HuH-7 (cell line): ENCODE measurements at regions not wholly inside any gene's neighbourhood (a gene's known extent, or its start where the extent isn't known, plus 50 kb on each side); places are given as distances from the start of the nearest gene placed in this dataset.

Experiments used
- DNase-seq: peaks from one replicate; pipeline ENCODE4 v3.0.0; 2011; ENCODE audit warnings: low spot score

- no peak for DNase-seq
Observed at GRCh38 chr2:19784456-19784855, 117.3 kb downstream of the TTC32 start.

DNA sequence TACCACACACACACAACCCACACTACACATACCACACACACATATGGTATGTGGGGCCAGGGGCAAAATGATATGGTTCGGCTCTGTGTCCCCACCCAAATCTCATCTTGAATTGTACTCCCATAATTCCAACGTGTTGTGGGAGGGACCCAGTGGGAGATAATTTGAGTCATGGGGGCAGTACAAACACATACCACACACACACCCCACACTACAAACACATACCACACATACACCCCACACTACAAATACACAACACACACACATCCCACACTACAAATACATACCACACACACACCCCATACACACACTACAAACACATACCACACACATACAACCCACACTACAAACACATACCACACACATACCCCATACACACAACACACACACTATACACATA is 117.8 kb downstream of the TTC32 start:
- DNase-seq: no peak

- DNase-seq: no peak
Observed at GRCh38 chr2:19776941-19777514, 124.8 kb downstream of the TTC32 start.

GRCh38 chr2:19775838-19776237 is 125.9 kb downstream of the TTC32 start:
- no peak for DNase-seq

- no peak for DNase-seq
Observed at GRCh38 chr2:19775315-19775714, 126.5 kb downstream of the TTC32 start.

DNA sequence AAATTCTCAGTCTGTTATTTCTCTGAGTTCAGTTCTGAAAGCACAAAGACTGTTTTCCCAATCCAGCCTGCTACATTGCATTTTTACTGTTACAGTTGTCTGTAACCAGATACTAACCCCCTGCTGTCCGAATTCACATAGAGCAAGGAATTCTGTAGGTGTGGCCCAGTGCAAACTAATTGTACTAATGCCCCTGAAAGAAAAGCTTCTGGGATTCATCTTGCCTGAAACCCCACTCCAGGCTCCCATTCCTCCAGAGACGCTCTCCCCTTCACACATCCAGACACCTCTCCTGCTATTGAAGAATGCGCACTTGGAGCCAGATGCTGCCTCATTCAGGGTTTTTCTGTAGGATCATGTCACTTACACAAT is 127.0 kb downstream of the TTC32 start:
- DNase-seq: no peak

DNA sequence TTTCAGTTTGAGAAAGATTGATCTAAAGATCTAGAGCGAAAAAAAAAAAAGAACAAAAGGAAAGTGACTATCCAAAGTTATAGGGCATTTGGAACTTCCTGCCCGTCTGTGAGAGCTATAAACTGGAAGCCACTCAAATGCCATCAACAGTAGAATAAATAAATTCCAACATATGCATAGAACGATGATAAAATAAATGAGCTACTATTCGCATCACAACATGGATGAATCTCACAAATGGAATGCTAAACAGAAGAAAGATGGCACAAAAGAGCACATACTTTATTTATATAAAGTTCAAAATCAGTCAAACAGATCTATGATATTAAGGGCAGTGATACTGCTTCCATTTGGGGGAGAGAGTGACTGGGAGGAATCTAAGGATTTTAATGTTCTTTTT is 128.8 kb downstream of the TTC32 start:
- DNase-seq: no peak

GRCh38 chr2:19769513-19769912 is 132.3 kb downstream of the TTC32 start:
- DNase-seq: no peak

GRCh38 chr2:19767899-19768298 is 133.9 kb downstream of the TTC32 start:
- DNase-seq: no peak

DNA sequence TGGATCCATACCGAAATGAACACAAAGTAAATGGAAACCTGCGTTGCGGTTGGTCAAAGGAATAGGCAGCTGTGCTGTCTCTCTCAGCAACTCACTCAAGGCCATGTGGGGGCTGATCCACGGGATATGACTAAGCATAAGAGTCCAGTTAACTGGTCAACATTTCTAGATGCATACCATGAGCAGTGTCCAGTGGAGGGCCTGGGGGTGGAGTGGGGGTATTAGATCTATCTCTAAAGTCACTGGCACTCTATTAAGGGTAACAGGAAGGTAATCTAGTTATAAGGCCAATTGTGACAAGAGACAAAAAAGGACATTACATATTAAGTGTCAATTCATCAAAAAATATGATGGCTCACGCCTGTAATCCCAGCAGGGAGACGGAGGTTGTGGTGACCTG is 136.8 kb downstream of the TTC32 start:
- DNase-seq: no peak

DNA sequence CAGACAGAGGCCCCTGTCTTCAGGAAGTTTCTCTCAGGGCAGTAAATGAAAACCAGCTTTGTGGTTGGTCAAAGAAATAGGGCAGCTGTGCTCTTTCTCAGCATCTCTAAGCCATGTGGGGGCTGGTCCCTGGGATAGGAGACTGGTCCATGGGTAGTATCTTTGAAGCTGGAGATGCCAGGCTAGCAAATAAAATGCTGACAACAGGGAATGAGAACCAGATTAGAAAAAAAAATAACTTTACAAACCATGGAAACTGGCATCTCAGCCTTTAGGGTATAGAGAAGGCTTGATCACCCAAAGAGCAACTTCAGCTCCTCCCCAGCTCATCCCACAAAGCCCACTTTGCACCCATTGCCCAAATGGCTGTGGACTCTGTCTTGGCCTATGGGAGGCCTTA is 138.1 kb downstream of the TTC32 start:
- no peak for DNase-seq

- DNase-seq: no peak
Observed at GRCh38 chr2:19762959-19763605, 138.7 kb downstream of the TTC32 start.

GRCh38 chr2:19762142-19762541 is 139.6 kb downstream of the TTC32 start:
- DNase-seq: no peak

DNA sequence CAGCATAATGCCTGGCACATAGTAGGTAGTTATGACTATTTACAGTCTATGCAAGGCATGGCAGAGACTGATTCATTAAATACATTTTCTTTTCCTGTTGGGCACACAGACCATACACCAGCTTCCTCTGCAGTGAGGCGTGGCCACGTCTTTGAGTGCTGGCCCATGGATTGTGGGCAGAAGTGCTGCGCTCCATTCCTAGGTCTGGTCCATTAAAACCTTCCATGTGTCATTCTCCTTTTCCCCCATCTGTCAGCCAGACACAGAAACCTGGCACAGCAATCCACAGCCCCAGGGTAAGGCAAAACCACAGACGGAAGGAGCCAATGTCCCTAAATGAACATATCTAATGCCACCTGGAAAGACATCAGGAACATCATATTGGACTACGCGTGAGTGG is 141.9 kb downstream of the TTC32 start:
- no peak for DNase-seq

GRCh38 chr2:19758658-19759057 is 143.1 kb downstream of the TTC32 start:
- no peak for DNase-seq

DNA sequence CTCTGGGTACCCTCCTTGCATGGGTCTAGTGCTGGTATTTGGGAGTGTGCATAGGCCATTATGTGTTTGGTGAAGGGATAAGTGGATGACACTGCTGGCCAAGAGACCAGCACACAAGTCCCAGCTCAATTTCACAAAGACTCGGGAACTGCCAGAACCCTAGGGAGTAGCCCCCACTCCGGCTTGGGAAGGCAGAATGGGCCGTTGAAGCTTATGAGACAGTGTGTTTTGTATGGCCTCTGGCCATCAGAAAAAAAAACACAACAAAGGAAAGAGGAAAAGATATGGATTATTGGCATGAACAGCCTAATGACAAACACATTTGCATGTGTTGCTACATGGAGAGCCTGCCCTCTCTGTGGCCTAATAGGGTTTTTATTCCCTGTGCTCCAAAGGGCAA is 144.2 kb downstream of the TTC32 start:
- no peak for DNase-seq

DNA sequence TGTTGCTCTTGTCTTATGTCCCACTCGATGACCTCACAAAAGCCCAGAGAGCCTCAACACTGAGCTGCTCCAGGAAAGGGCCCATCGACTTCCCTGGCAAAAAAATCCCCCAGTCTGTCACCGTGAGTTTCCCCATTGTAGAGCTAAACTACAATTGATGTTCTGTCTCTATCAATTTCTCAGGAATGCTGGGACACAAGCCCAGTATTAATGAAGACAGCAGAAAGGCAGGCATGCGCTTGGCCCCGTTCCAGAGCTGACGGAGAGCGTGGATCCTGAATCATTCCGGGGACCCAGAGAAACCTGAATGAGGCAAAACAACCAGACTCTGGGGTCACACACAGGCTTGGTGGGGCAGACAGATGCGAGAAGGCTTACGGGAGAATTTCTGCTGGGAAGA is 146.9 kb downstream of the TTC32 start:
- DNase-seq: no peak

DNA sequence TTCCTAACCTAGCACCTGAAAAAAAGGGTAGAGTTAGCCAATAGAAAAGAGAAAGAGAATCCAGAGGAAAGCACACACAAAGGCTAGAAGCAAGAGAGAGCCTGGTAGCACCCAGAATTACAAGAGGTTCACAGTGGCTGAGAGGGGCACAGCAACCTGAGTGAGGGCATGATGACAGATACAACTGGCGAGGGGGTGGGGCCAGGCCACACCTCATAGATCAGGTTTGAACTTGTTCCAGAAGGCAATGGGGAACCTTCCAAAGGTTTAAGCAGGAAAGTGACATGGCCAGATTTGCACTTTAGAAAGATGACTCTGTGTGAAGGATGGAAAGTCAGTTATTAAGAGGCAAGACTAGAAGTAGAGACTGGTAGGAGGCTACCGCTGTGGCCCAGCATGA is 148.0 kb downstream of the TTC32 start:
- no peak for DNase-seq

GRCh38 chr2:19753314-19753713 is 148.5 kb downstream of the TTC32 start:
- DNase-seq: no peak

- DNase-seq: no peak
Observed at GRCh38 chr2:19752500-19752899, 149.3 kb downstream of the TTC32 start.

- DNase-seq: no peak
Observed at GRCh38 chr2:19751631-19752030, 150.2 kb downstream of the TTC32 start.

GRCh38 chr2:19750136-19750535 is 151.6 kb downstream of the TTC32 start:
- DNase-seq: no peak

DNA sequence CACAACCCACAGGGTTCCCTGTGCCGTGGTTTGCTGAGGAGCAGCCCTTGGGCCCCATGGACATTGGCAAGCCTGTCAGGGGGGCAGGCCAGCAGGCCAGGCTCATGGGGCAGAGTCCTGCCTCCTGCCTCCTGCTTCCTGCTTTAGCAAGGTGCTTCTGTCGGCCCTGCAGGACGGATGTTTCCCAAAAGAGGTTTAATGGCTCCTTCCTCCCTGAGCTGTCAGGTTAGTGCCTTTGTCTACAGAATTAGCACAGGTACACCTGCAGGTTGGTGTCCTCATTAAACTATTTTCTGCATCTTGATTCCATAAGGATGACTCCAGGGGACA is 152.3 kb downstream of the TTC32 start:
- DNase-seq: no peak

- DNase-seq: no peak
Observed at GRCh38 chr2:19748711-19749506, 152.9 kb downstream of the TTC32 start.
